ENCODE measurements at regions not wholly inside any gene's neighbourhood (a gene's known extent, or its start where the extent isn't known, plus 50 kb on each side); places are given as distances from the start of the nearest gene placed in this dataset.

- in situ Hi-C loops (cut with HindIII; ENCODE audit: low sequenced_read_pairs): no loop called here
- H3K4me3 ChIP-seq (ENCODE audit: low read depth, low read length): no peak overlapping the region
- no peak for TF ChIP-seq CTCF (IDR thresholded peaks at IDR 0.05; ENCODE audit: low read depth, low read length)
- no peak for DNase-seq (ENCODE audit: low read depth, low spot score)
These were observed 110.7 kb upstream of the NKX1-1 start for GRCh38 chr4:1516881-1517480.

DNA sequence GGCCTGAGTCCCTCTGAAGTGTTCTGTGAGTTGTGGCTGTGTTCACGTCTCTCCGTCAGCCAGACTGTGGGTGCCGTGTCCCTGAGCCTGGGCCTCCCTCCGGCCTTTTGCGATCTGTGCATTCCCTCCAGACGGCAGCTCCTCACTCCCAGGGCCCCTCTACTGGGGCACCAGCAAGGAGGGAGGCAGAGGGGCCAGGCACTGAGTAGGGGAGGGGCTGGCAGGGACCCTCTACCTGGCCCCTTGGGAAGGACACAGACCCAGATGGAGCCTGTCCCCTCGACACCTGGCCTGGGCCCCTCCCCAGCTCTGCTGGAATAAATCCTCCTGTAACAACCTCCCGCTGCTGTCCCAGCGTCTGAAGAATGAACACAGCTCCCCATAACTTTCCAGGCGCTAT, 110.0 kb upstream of the NKX1-1 start:
- H3K4me3 ChIP-seq (ENCODE audit: low read depth, low read length): no peak overlapping the region
- no peak for DNase-seq (ENCODE audit: low read depth, low spot score)
- no peak for TF ChIP-seq CTCF (IDR thresholded peaks at IDR 0.05; ENCODE audit: low read depth, low read length)
- in situ Hi-C loops (cut with HindIII; ENCODE audit: low sequenced_read_pairs): no loop called here

DNA sequence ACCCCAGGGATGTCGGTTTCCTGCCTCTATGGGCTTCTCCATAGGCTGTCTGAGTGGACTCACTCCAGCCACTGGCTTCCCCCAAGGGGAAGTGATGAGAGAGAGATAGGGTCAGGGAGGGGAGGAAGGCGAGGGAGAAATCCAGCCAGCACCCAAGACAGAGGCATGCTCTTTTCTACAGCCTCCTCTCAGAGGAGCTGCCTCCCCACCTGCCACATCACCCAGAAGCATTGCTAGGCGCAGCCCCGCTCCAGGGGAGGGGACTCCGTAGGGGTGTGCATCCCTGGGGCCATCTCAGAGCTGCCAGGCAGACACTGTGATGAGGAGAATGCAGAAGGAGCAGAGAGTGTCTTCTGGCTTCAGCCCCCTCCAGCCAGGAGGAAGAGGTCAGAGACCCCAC, 109.5 kb upstream of the NKX1-1 start:
- TF ChIP-seq CTCF (IDR thresholded peaks at IDR 0.05; ENCODE audit: low read depth, low read length): no peak
- no peak overlapping the region for H3K4me3 ChIP-seq (ENCODE audit: low read depth, low read length)
- DNase-seq (ENCODE audit: low read depth, low spot score): no peak
- in situ Hi-C loops (cut with HindIII; ENCODE audit: low sequenced_read_pairs): no loop called here

GRCh38 chr4:1515156-1515555, 108.9 kb upstream of the NKX1-1 start:
- TF ChIP-seq CTCF (IDR thresholded peaks at IDR 0.05; ENCODE audit: low read depth, low read length): no peak
- in situ Hi-C loops (cut with HindIII; ENCODE audit: low sequenced_read_pairs): no loop called here
- no peak for DNase-seq (ENCODE audit: low read depth, low spot score)
- H3K4me3 ChIP-seq (ENCODE audit: low read depth, low read length): no peak overlapping the region

- DNase-seq (ENCODE audit: low read depth, low spot score): no peak
- TF ChIP-seq CTCF (IDR thresholded peaks at IDR 0.05; ENCODE audit: low read depth, low read length): no peak
- no peak overlapping the region for H3K4me3 ChIP-seq (ENCODE audit: low read depth, low read length)
- in situ Hi-C loops (cut with HindIII; ENCODE audit: low sequenced_read_pairs): no loop called here
These were observed 108.4 kb upstream of the NKX1-1 start for GRCh38 chr4:1514612-1515011.

- in situ Hi-C loops (cut with HindIII; ENCODE audit: low sequenced_read_pairs): no loop called here
- DNase-seq (ENCODE audit: low read depth, low spot score): no peak
- TF ChIP-seq CTCF (IDR thresholded peaks at IDR 0.05; ENCODE audit: low read depth, low read length): no peak
- no peak overlapping the region for H3K4me3 ChIP-seq (ENCODE audit: low read depth, low read length)
These were observed 107.8 kb upstream of the NKX1-1 start for GRCh38 chr4:1513936-1514483.

Measured in astrocyte of the spinal cord (primary cell).